ENCODE measurements at regions not wholly inside any gene's neighbourhood (a gene's known extent, or its start where the extent isn't known, plus 50 kb on each side); places are given as distances from the start of the nearest gene placed in this dataset.

GRCh38 chr3:72120806-72121778 is 336.1 kb upstream of the PROK2 start (continued):
- TF ChIP-seq FOS (IDR thresholded peaks at IDR 0.05; ENCODE audit: low read depth, low read length) = no peak

- ATAC-seq (ENCODE audit: low read depth) (no peak), DNase-seq (no peak)
- no peaks in the 10 kb centered on the region for H3K79me1 ChIP-seq (ENCODE audit: low read depth in 1 of 2, low read length in 2 of 2)
- H3K9me1 ChIP-seq (ENCODE audit: insufficient read depth, low read length) = no peaks in the 10 kb centered on the region
- H3K4me3 ChIP-seq (ENCODE audit: insufficient read depth, low read depth, low read length) = no peak overlapping the region
- no peak overlapping the region for H3K56ac ChIP-seq (ENCODE audit: extremely low read depth, insufficient read depth, low read length)
- H2BK15ac ChIP-seq (ENCODE audit: low read depth, low read length) = no peak overlapping the region
- H3K4ac ChIP-seq (ENCODE audit: low read depth, low read length) = no peak overlapping the region
- H4K8ac ChIP-seq (ENCODE audit: low read depth in 2 of 2, low read length in 2 of 2) = no peak overlapping the region
- intact Hi-C loops (cut with micrococcal nuclease) (no loop called here), dilution Hi-C loops (cut with HindIII; ENCODE audit: low sequenced_read_pairs, unreplicated experiment) (no loop called here), in situ Hi-C loops (cut with MboI; ENCODE audit: low sequenced_read_pairs) (no loop called here)
- no peaks in the 10 kb centered on the region for H3K9me3 ChIP-seq (ENCODE audit: control insufficient read depth, insufficient read depth, low read length)
- no peak overlapping the region for H3K14ac ChIP-seq (replicated peaks; ENCODE audit: low read depth, low read length)
- no peak overlapping the region for H2BK5ac ChIP-seq (ENCODE audit: low read depth, low read length, poor library complexity, severe bottlenecking)
- ChIA-PET CTCF (no interaction called here), POLR2A (ENCODE audit: unreplicated experiment) (no interaction called here)
- H3K27me3 ChIP-seq (ENCODE audit: control insufficient read depth, insufficient read depth, low read length) = peaks cover 6% of the 10 kb centered on the region
- H4K91ac ChIP-seq (ENCODE audit: insufficient read depth, low read depth, low read length) = no peak overlapping the region
- no TSS peak for BruUV-seq (replicated peaks)
- no peak overlapping the region for H2BK120ac ChIP-seq (ENCODE audit: low read depth, low read length)
- no peaks in the 10 kb centered on the region for H3K36me3 ChIP-seq (ENCODE audit: control insufficient read depth, insufficient read depth, low read length)
- H3K4me1 ChIP-seq (ENCODE audit: control insufficient read depth, insufficient read depth, low read length) = peaks cover 1% of the 10 kb centered on the region; the same call in 1 of the 2 replicates
- H2AK9ac ChIP-seq (replicated peaks; ENCODE audit: low read depth, low read length, poor library complexity) = no peak overlapping the region
- no peak overlapping the region for H3K9ac ChIP-seq (ENCODE audit: low read depth, low read length)
- no peak overlapping the region for H3K18ac ChIP-seq (ENCODE audit: low read depth, low read length)
- H2BK20ac ChIP-seq (ENCODE audit: low read depth, low read length) = no peak overlapping the region
- no peak overlapping the region for H2AFZ ChIP-seq (replicated peaks; ENCODE audit: low read length, poor library complexity)
- no peak overlapping the region for H3K27ac ChIP-seq (ENCODE audit: insufficient read depth, low read length)
- no peak overlapping the region for H3K23ac ChIP-seq (ENCODE audit: low read depth, low read length)
- no CpG with 5 or more reads among the region's 4 CpGs for WGBS, 2 experiments (ENCODE audit: extremely low coverage in 2 of 2, insufficient read length in 1 of 2)
- H3K4me2 ChIP-seq (ENCODE audit: low read depth, low read length) = no peak overlapping the region
- TF ChIP-seq FOS (IDR thresholded peaks at IDR 0.05; ENCODE audit: low read depth, low read length) = no peak
- no peak overlapping the region for H4K5ac ChIP-seq (ENCODE audit: low read depth, low read length)
- no peak overlapping the region for H2AK5ac ChIP-seq (ENCODE audit: low read depth, low read length)
- no peaks in the 10 kb centered on the region for H4K20me1 ChIP-seq (ENCODE audit: insufficient read depth, low read length)
Measured at GRCh38 chr3:72120039-72120438, 335.1 kb upstream of the PROK2 start.

Measured in IMR-90 (cell line).